Fibroblast of the conjunctiva (primary cell): ENCODE measurements at regions not wholly inside any gene's neighbourhood (a gene's known extent, or its start where the extent isn't known, plus 50 kb on each side); places are given as distances from the start of the nearest gene placed in this dataset.
A peak's percentile ranks its signal among the peaks of the same experiment; 100 is the strongest.
"Not testable (repeated sequence)": the region's sequence is repeated elsewhere in the genome, so short reads cannot be mapped to it uniquely, and the experiment has no call there.

Experiments
- DNase-seq: peaks from one replicate; pipeline ENCODE4 v3.0.0-alpha.2; 2010; ENCODE audit warnings: low read depth

- no peak for DNase-seq
These were observed 124.4 kb upstream of the VPREB1 start for GRCh38 chr22:22120160-22120559.

GRCh38 chr22:22118987-22119386 lies 125.6 kb upstream of the VPREB1 start:
- DNase-seq = no peak

GRCh38 chr22:22117864-22118544 lies 126.6 kb upstream of the VPREB1 start:
- not testable (repeated sequence) for DNase-seq

- not testable (repeated sequence) for DNase-seq
These were observed 127.4 kb upstream of the VPREB1 start for GRCh38 chr22:22116997-22117770.

GRCh38 chr22:22113701-22114100 lies 130.9 kb upstream of the VPREB1 start:
- no peak for DNase-seq

- no peak for DNase-seq
These were observed 130.1 kb upstream of the TOP3B start for GRCh38 chr22:22112533-22113294.

GRCh38 chr22:22111983-22112382 lies 129.4 kb upstream of the TOP3B start:
- DNase-seq = no peak

GRCh38 chr22:22111267-22111751 lies 128.7 kb upstream of the TOP3B start:
- no peak for DNase-seq

- DNase-seq = peak; percentile 17
These were observed 128.1 kb upstream of the TOP3B start for GRCh38 chr22:22110548-22111266.

GRCh38 chr22:22109693-22110466 lies 127.3 kb upstream of the TOP3B start:
- no peak for DNase-seq

GRCh38 chr22:22106855-22107254 lies 124.3 kb upstream of the TOP3B start:
- DNase-seq = no peak

GRCh38 chr22:22105364-22105763 lies 122.8 kb upstream of the TOP3B start:
- no peak for DNase-seq

GRCh38 chr22:22103078-22103875 lies 120.7 kb upstream of the TOP3B start:
- no peak for DNase-seq

GRCh38 chr22:22099833-22100812 lies 117.5 kb upstream of the TOP3B start:
- DNase-seq = no peak

GRCh38 chr22:22099194-22099486 lies 116.6 kb upstream of the TOP3B start:
- DNase-seq = no peak

- DNase-seq = no peak
These were observed 116.0 kb upstream of the TOP3B start for GRCh38 chr22:22098457-22099193.

GRCh38 chr22:22097727-22098228 lies 115.2 kb upstream of the TOP3B start:
- no peak for DNase-seq

- DNase-seq = no peak
These were observed 112.3 kb upstream of the TOP3B start for GRCh38 chr22:22094921-22095320.
